ENCODE measurements at regions not wholly inside any gene's neighbourhood (a gene's known extent, or its start where the extent isn't known, plus 50 kb on each side); places are given as distances from the start of the nearest gene placed in this dataset. TPM values are rescaled to one million over a fixed set of nuclear protein-coding genes. Genes with fewer than 3 reads are reported as not detected.

GRCh38 chr15:91793771-91794170 lies 59.7 kb upstream of the SLCO3A1 start:
- Histone ChIP-seq H3F3A (ENCODE audit: insufficient read depth) (no peaks in the 10 kb centered on the region), H3K9me2 (ENCODE audit: insufficient read depth) (no peaks in the 10 kb centered on the region)
- peak; percentile 5 for DNase-seq

GRCh38 chr15:91795235-91795634 lies 58.3 kb upstream of the SLCO3A1 start:
- no peak for TF ChIP-seq EZH2phosphoT487 (IDR thresholded peaks at IDR 0.05; ENCODE audit: insufficient read depth, low read depth)
- TF ChIP-seq EZH2 (IDR thresholded peaks at IDR 0.05; ENCODE audit: insufficient read depth, poor library complexity, severe bottlenecking): no peak
- no peaks in the 10 kb centered on the region for H3K9me2 ChIP-seq (ENCODE audit: insufficient read depth)
- H3F3A ChIP-seq (ENCODE audit: insufficient read depth): no peaks in the 10 kb centered on the region
- no peak overlapping the region for H2AFZ ChIP-seq
- 0% methylated on average over 1 of the region's 1 CpG for WGBS, 2 experiments (ENCODE audit: low coverage in 1 of 2, low lambda C conversion rate in 2 of 2, missing lambda C conversion rate in 2 of 2)
- no peaks in the 10 kb centered on the region for H3K4me1 ChIP-seq (ENCODE audit: insufficient read depth)
- no peak overlapping the region for H3K4me2 ChIP-seq (ENCODE audit: unreplicated experiment)
- H3K36me3 ChIP-seq (ENCODE audit: low read depth): no peaks in the 10 kb centered on the region
- H3K9ac ChIP-seq: no peak overlapping the region
- in situ Hi-C loops (cut with MboI): no loop called here
- no peak overlapping the region for H3K4me3 ChIP-seq
- H3K27ac ChIP-seq: no peak overlapping the region
- H3K9me3 ChIP-seq (ENCODE audit: low read depth): no peaks in the 10 kb centered on the region
- H3K27me3 ChIP-seq (replicated peaks; ENCODE audit: insufficient read depth): peaks cover 20% of the 10 kb centered on the region
- H3K79me2 ChIP-seq (ENCODE audit: insufficient read depth): no peaks in the 10 kb centered on the region
- H4K20me1 ChIP-seq (ENCODE audit: insufficient read depth): no peaks in the 10 kb centered on the region; the same call in 1 of the 2 replicates
- no peak for DNase-seq

More at GRCh38 chr15:91793771-91794170, 59.7 kb upstream of the SLCO3A1 start:
- in situ Hi-C loops (cut with MboI): no loop called here
- Histone ChIP-seq H3K4me2 (ENCODE audit: unreplicated experiment) (no peak overlapping the region), H2AFZ (no peak overlapping the region), H3K36me3 (ENCODE audit: low read depth) (no peaks in the 10 kb centered on the region), H3K4me1 (ENCODE audit: insufficient read depth) (no peaks in the 10 kb centered on the region), H3K9ac (no peak overlapping the region), H3K27me3 (replicated peaks; ENCODE audit: insufficient read depth) (peaks cover 20% of the 10 kb centered on the region), H3K79me2 (ENCODE audit: insufficient read depth) (no peaks in the 10 kb centered on the region), H3K4me3 (no peak overlapping the region), H4K20me1 (ENCODE audit: insufficient read depth) (no peaks in the 10 kb centered on the region; the same call in 1 of the 2 replicates), H3K9me3 (ENCODE audit: low read depth) (no peaks in the 10 kb centered on the region), H3K27ac (no peak overlapping the region)
- 26 to 33% methylated on average over 6 of the region's 6 CpGs for WGBS, 2 experiments (ENCODE audit: low coverage in 1 of 2, low lambda C conversion rate in 2 of 2, missing lambda C conversion rate in 2 of 2)
- TF ChIP-seq EZH2phosphoT487 (IDR thresholded peaks at IDR 0.05; ENCODE audit: insufficient read depth, low read depth) (no peak), EZH2 (IDR thresholded peaks at IDR 0.05; ENCODE audit: insufficient read depth, poor library complexity, severe bottlenecking) (no peak)

GRCh38 chr15:91801836-91802534 lies 51.5 kb upstream of the SLCO3A1 start:
- Histone ChIP-seq H3K36me3 (ENCODE audit: low read depth) (no peaks in the 10 kb centered on the region), H3K4me1 (ENCODE audit: insufficient read depth) (no peaks in the 10 kb centered on the region), H3K9me3 (ENCODE audit: low read depth) (no peaks in the 10 kb centered on the region), H3K9me2 (ENCODE audit: insufficient read depth) (no peaks in the 10 kb centered on the region), H2AFZ (no peak overlapping the region), H4K20me1 (ENCODE audit: insufficient read depth) (no peaks in the 10 kb centered on the region), H3K9ac (no peak overlapping the region), H3K79me2 (ENCODE audit: insufficient read depth) (no peaks in the 10 kb centered on the region), H3K4me3 (no peak overlapping the region), H3F3A (ENCODE audit: insufficient read depth) (no peaks in the 10 kb centered on the region), H3K27me3 (replicated peaks; ENCODE audit: insufficient read depth) (0 out of 2 replicates have a peak, but pooled peaks cover 2% of the 10 kb centered on the region), H3K27ac (no peak overlapping the region), H3K4me2 (ENCODE audit: unreplicated experiment) (no peak overlapping the region)
- no peak for DNase-seq
- in situ Hi-C loops (cut with MboI): no loop called here
- TF ChIP-seq EZH2 (IDR thresholded peaks at IDR 0.05; ENCODE audit: insufficient read depth, poor library complexity, severe bottlenecking) (no peak), EZH2phosphoT487 (IDR thresholded peaks at IDR 0.05; ENCODE audit: insufficient read depth, low read depth) (no peak)
- WGBS, 2 experiments (ENCODE audit: low coverage in 1 of 2, low lambda C conversion rate in 2 of 2, missing lambda C conversion rate in 2 of 2): 38 to 39% methylated on average over 9 of the region's 9 CpGs

GRCh38 chr15:91803260-91803659 lies 50.2 kb upstream of the SLCO3A1 start:
- no peak for DNase-seq
- H3K9ac ChIP-seq: no peak overlapping the region
- 32 to 40% methylated on average over 6 of the region's 6 CpGs for WGBS, 2 experiments (ENCODE audit: low coverage in 1 of 2, low lambda C conversion rate in 2 of 2, missing lambda C conversion rate in 2 of 2)
- H4K20me1 ChIP-seq (ENCODE audit: insufficient read depth): no peaks in the 10 kb centered on the region
- H3F3A ChIP-seq (ENCODE audit: insufficient read depth): no peaks in the 10 kb centered on the region
- H3K4me1 ChIP-seq (ENCODE audit: insufficient read depth): no peaks in the 10 kb centered on the region
- H3K27me3 ChIP-seq (replicated peaks; ENCODE audit: insufficient read depth): no peaks in the 10 kb centered on the region
- H3K4me3 ChIP-seq: no peak overlapping the region
- no peaks in the 10 kb centered on the region for H3K9me3 ChIP-seq (ENCODE audit: low read depth)
- in situ Hi-C loops (cut with MboI): no loop called here
- no peak overlapping the region for H3K4me2 ChIP-seq (ENCODE audit: unreplicated experiment)
- no peaks in the 10 kb centered on the region for H3K9me2 ChIP-seq (ENCODE audit: insufficient read depth)
- no peak overlapping the region for H2AFZ ChIP-seq
- H3K79me2 ChIP-seq (ENCODE audit: insufficient read depth): no peaks in the 10 kb centered on the region
- TF ChIP-seq EZH2phosphoT487 (IDR thresholded peaks at IDR 0.05; ENCODE audit: insufficient read depth, low read depth) (no peak), EZH2 (IDR thresholded peaks at IDR 0.05; ENCODE audit: insufficient read depth, poor library complexity, severe bottlenecking) (no peak)
- H3K27ac ChIP-seq: no peak overlapping the region
- no peaks in the 10 kb centered on the region for H3K36me3 ChIP-seq (ENCODE audit: low read depth)

Small RNA genes in the stretch of these regions (small RNA-seq; reads per million reads assigned to genes)
- gene AC107958.1 (ENCODE audit: low read depth, low replicate concordance): not detected
